ENCODE measurements at regions not wholly inside any gene's neighbourhood (a gene's known extent, or its start where the extent isn't known, plus 50 kb on each side); places are given as distances from the start of the nearest gene placed in this dataset.

DNA sequence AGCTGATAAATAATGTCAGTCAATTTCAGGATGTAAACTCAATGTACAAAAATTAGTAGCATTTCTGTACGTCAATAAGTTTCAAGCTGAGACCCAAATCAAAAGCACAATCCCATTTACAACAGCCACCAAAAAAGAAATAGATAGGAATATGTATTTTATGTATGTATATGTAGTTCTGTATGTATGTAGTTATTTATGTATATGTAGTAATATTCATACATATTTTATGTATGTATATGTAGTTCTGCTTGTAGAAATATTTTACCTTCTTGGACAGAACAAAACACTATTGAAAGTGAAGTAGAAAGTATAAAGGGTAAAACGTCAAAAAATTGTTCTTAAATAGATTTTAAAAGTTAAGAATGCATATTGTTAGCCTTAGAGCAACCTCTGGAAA lies 591.0 kb upstream of the SETBP1 start:
- no peak for DNase-seq (ENCODE audit: low read depth, low spot score)
- H3K4me3 ChIP-seq (ENCODE audit: low read depth, low read length): no peak overlapping the region
- TF ChIP-seq, protein P1, sequence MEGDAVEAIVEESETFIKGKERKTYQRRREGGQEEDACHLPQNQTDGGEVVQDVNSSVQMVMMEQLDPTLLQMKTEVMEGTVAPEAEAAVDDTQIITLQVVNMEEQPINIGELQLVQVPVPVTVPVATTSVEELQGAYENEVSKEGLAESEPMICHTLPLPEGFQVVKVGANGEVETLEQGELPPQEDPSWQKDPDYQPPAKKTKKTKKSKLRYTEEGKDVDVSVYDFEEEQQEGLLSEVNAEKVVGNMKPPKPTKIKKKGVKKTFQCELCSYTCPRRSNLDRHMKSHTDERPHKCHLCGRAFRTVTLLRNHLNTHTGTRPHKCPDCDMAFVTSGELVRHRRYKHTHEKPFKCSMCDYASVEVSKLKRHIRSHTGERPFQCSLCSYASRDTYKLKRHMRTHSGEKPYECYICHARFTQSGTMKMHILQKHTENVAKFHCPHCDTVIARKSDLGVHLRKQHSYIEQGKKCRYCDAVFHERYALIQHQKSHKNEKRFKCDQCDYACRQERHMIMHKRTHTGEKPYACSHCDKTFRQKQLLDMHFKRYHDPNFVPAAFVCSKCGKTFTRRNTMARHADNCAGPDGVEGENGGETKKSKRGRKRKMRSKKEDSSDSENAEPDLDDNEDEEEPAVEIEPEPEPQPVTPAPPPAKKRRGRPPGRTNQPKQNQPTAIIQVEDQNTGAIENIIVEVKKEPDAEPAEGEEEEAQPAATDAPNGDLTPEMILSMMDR (IDR thresholded peaks at IDR 0.05; ENCODE audit: low read depth, low read length): no peak
- in situ Hi-C loops (cut with HindIII; ENCODE audit: low sequenced_read_pairs): no loop called here

DNA sequence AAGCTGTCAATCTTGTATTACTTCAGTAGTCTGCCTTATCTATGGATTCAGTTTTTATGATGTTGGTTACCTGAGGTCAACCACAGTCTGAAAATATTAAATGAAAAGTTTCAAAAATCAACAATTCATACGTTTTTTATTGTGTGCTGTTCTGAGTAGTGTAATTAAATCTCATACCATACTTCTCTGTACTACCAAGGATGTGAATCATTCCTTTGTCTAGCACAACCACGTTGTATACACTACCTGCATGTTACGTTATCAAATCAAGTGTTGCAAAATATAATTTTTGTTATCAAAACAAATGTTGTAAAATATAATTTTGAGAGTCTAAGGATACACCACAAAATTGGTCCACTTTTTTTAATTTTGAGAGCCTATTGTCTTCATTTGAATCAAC lies 590.2 kb upstream of the SETBP1 start:
- in situ Hi-C loops (cut with HindIII; ENCODE audit: low sequenced_read_pairs): no loop called here
- DNase-seq (ENCODE audit: low read depth, low spot score): no peak
- H3K4me3 ChIP-seq (ENCODE audit: low read depth, low read length): no peak overlapping the region
- TF ChIP-seq, protein P1 (IDR thresholded peaks at IDR 0.05; ENCODE audit: low read depth, low read length): no peak

DNA sequence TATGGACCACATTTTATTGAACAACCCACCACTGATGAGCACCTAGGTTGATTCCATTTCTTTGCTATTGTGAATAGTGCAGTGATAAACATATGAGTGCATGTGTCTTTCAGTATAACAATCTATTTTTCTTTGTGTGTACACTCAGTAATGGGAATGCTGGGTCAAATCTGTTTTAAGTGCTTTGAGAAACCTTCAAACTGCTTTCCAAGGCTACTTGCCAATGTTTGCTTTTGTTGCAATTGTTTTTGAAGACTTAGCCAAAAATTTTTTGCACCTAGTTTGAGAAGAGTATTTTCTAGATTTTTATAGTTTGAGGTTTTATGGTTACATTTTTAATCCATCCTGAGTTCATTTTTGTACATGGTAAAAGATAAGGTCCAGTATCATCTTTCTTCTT lies 587.4 kb upstream of the SETBP1 start:
- H3K4me3 ChIP-seq (ENCODE audit: low read depth, low read length): no peak overlapping the region
- in situ Hi-C loops (cut with HindIII; ENCODE audit: low sequenced_read_pairs): no loop called here
- DNase-seq (ENCODE audit: low read depth, low spot score): peak; percentile 29
- TF ChIP-seq, protein P1 (IDR thresholded peaks at IDR 0.05; ENCODE audit: low read depth, low read length): no peak

DNA sequence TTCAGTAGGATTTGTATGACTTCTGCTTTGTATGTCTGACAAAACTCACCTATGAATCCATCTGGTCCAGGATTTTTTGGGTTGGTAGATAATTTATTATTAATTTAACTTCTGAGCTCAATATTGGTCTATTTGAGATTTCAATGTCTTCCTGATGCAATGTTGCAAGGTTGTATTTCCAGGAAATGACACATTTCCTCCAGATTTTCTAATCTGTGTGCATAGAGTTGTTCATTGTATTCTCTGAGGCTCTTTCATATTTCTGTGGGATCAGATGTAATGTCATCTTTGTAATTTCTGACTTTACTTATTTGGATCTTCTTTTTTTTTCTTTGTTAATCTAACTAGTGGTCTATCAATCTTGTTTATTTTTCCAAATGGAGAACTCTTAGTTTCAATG lies 584.7 kb upstream of the SETBP1 start:
- DNase-seq (ENCODE audit: low read depth, low spot score): no peak
- no peak overlapping the region for H3K4me3 ChIP-seq (ENCODE audit: low read depth, low read length)
- TF ChIP-seq, protein P1 (IDR thresholded peaks at IDR 0.05; ENCODE audit: low read depth, low read length): no peak
- in situ Hi-C loops (cut with HindIII; ENCODE audit: low sequenced_read_pairs): no loop called here

DNA sequence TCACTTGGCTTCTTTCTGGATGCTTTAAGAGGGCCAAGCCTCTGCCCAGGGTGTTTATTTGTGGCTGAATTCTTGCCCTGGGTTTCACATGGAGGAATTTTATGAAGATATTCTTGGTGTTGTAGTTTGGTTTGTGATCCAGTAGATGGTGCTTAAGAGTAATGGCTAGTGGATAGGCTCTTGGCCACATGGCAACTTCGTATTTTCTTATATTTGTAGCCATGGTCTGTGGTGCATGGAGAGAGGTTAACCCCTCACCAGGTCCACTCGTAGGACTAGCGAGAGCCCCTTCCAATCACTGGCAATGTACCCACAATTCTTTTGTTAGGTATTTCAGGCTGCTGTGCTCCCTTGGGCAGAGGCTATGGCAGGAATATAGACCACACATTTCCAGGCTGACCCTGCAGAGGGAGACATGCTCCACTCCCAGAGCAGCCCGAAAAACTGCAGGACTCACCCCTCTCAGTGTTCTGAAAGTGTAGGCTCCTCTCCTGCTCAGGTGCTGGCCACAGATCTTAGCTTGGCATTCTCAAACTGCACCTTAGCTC lies 582.1 kb upstream of the SETBP1 start:
- DNase-seq (ENCODE audit: low read depth, low spot score): peak; percentile 47
- TF ChIP-seq, protein P1 (IDR thresholded peaks at IDR 0.05; ENCODE audit: low read depth, low read length): peak; percentile 31
- no peak overlapping the region for H3K4me3 ChIP-seq (ENCODE audit: low read depth, low read length)
- in situ Hi-C loops (cut with HindIII; ENCODE audit: low sequenced_read_pairs): no loop called here

DNA sequence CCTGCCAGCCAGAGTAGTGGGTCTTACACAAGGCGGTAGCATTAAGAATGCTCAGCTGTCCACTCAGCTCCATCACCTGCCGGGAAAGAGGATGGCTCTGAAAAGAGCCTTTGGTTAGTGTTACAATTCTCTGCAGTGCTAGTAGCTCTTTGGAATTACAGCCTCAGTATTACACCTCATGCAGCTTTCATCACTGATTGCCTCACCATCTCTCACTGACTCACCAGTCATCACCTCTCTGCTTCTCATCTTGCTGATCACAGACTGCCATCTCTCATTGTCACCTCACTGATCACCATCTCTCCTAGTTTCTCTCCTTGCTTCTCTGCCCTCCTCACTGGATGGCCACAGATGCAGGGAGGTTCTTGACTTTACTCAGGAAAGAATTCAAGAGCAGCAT lies 573.5 kb upstream of the SETBP1 start:
- no peak for DNase-seq (ENCODE audit: low read depth, low spot score)
- TF ChIP-seq, protein P1 (IDR thresholded peaks at IDR 0.05; ENCODE audit: low read depth, low read length): no peak
- H3K4me3 ChIP-seq (ENCODE audit: low read depth, low read length): no peak overlapping the region
- in situ Hi-C loops (cut with HindIII; ENCODE audit: low sequenced_read_pairs): no loop called here

DNA sequence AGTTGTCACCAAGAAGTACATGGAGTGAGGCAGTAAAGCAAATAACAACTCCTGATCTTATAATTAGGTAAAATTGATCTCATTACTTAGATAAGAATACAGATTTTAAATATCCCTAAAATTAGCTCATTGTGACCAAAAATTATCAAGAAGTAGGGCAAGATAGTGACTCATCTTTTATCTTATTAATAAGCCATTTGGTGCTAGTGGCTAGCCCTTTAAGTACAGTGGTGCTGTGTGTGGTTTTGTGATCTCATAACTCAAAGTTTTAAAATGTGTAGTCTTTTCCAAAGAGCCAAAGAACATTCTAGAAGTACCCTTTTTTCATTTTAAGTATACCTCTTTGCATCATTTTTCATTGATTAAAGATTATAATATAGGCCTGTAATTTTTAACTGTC lies 569.4 kb upstream of the SETBP1 start:
- TF ChIP-seq, protein P1 (IDR thresholded peaks at IDR 0.05; ENCODE audit: low read depth, low read length): no peak
- DNase-seq (ENCODE audit: low read depth, low spot score): no peak
- H3K4me3 ChIP-seq (ENCODE audit: low read depth, low read length): no peak overlapping the region
- in situ Hi-C loops (cut with HindIII; ENCODE audit: low sequenced_read_pairs): no loop called here

All from astrocyte of the spinal cord (primary cell).